Caco-2 (cell line): ENCODE measurements at regions not wholly inside any gene's neighbourhood (a gene's known extent, or its start where the extent isn't known, plus 50 kb on each side); places are given as distances from the start of the nearest gene placed in this dataset.

Source experiments
- BruUV-seq: library from RNA; stranded (reverse); fragments of 400-500 nt; replicated peaks from 2 replicates; lab custom pipeline; 2021; lab: Mats Ljungman, UMichigan
- CTCF ChIA-PET: fragments of 300-600 bp; sonication (Branson Sonifier 250); formaldehyde crosslinking; loops from one replicate; lab custom pipeline; 2022; ENCODE audit warnings: antibody characterized with exemption; lab: Charles Lee
- POLR2A ChIA-PET: fragments of 300-600 bp; sonication (Branson Sonifier 250); formaldehyde crosslinking; loops from one replicate; lab custom pipeline; 2022; ENCODE audit warnings: antibody characterized with exemption; lab: Charles Lee
- DNase-seq, 2 experiments: peaks; one replicate each; pipeline versions ENCODE4 v3.0.0 to v3.0.0-alpha.2; 2020 to 2022
- H3K27me3 ChIP-seq: replicated peaks from 2 replicates; pipeline ENCODE4 v1.6.0; 2011; ENCODE audit warnings: low read length; ENCODE audit not compliant: control insufficient read depth, insufficient read depth
- H3K36me3 ChIP-seq: 2 replicates; pipeline ENCODE4 v1.5.1; 2011; ENCODE audit warnings: low read length; ENCODE audit not compliant: control insufficient read depth, insufficient read depth
- H3K4me1 ChIP-seq: fragments of 250-450 bp; sonication (Bioruptor Pico); 2 replicates; pipeline ENCODE4 v1.5.1; 2020; ENCODE audit warnings: mild to moderate bottlenecking
- H3K4me3 ChIP-seq: 2 replicates; pipeline ENCODE4 v1.5.1; 2011; ENCODE audit warnings: low read depth, mild to moderate bottlenecking, control low read depth, low read length
- H3K9me3 ChIP-seq: fragments of 250-450 bp; sonication (Bioruptor Pico); 2 replicates; pipeline ENCODE4 v1.5.1; 2020; ENCODE audit warnings: mild to moderate bottlenecking, moderate library complexity
- H3K27ac Mint-ChIP-seq: one replicate; pipeline ENCODE4 v1.8.0; 2022; ENCODE audit warnings: mixed read lengths; ENCODE audit not compliant: unreplicated experiment
- H3K27me3 Mint-ChIP-seq: one replicate; pipeline ENCODE4 v1.8.0; 2022; ENCODE audit warnings: mixed read lengths; ENCODE audit not compliant: insufficient read depth, unreplicated experiment
- H3K36me3 Mint-ChIP-seq: one replicate; pipeline ENCODE4 v1.8.0; 2022; ENCODE audit warnings: mild to moderate bottlenecking, mixed read lengths; ENCODE audit not compliant: insufficient read depth, unreplicated experiment
- H3K4me1 Mint-ChIP-seq: one replicate; pipeline ENCODE4 v1.8.0; 2022; ENCODE audit warnings: low read depth, mixed read lengths; ENCODE audit not compliant: unreplicated experiment
- H3K4me3 Mint-ChIP-seq: one replicate; pipeline ENCODE4 v1.8.0; 2022; ENCODE audit warnings: mild to moderate bottlenecking, moderate library complexity, mixed read lengths; ENCODE audit not compliant: unreplicated experiment
- H3K9me3 Mint-ChIP-seq: one replicate; pipeline ENCODE4 v1.8.0; 2022; ENCODE audit warnings: mixed read lengths; ENCODE audit not compliant: unreplicated experiment
- intact Hi-C: fragments of 100-400 bp; cut with micrococcal nuclease; formaldehyde crosslinking; loops from one replicate; pipeline ENCODE4 v1.10.0; 2022; ENCODE audit not compliant: unreplicated experiment
- TF ChIP-seq, protein P1 (sequence below), 2 experiments: fragments of 200-600 bp in 1 of 2; IDR thresholded peaks; 1 replicate in 1 of 2; 2 replicates in 1 of 2; pipeline versions ENCODE4 v1.5.1 to v1.8.0; 2011 to 2022; ENCODE audit warnings: antibody characterized with exemption in 1 of 2, control low read depth in 1 of 2, inconsistent platforms in 1 of 2, low read depth in 1 of 2, low read length in 1 of 2, mild to moderate bottlenecking in 1 of 2, moderate library complexity in 1 of 2; ENCODE audit not compliant: insufficient read depth in 1 of 2, severe bottlenecking in 1 of 2, unreplicated experiment in 1 of 2

DNA sequence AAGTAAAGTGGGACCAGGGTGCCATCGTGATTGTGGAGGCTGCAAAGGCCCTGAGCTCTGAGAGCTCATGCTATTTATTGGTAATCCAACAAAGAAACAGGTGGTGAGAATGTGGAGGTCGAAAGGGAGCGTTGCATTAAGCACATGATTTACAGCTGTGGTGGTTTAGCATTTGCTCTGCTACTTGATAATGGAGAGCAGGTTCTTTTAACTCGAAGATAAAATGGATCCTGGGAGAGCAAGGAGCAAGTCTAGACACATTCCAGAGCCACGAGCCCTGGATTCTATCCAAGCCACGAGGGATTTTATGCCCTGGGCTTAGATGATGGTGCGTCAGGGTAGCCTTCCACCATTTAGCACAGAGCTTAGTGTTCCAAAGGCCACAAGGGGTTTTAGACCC, 1710.1 kb upstream of the CDH9 start:
- Histone ChIP-seq H3K36me3 (no peaks in the 10 kb centered on the region), H3K9me3 (no peaks in the 10 kb centered on the region), H3K4me3 (no peak overlapping the region), H3K4me1 (no peaks in the 10 kb centered on the region), H3K27me3 (no peaks in the 10 kb centered on the region)
- no peak overlapping the region for H3K4me3 Mint-ChIP-seq
- H3K9me3 Mint-ChIP-seq, result no peaks in the 10 kb centered on the region
- H3K4me1 Mint-ChIP-seq, result peaks cover 6% of the 10 kb centered on the region
- ChIA-PET CTCF (no interaction called here), POLR2A (no interaction called here)
- TF ChIP-seq, protein P1, sequence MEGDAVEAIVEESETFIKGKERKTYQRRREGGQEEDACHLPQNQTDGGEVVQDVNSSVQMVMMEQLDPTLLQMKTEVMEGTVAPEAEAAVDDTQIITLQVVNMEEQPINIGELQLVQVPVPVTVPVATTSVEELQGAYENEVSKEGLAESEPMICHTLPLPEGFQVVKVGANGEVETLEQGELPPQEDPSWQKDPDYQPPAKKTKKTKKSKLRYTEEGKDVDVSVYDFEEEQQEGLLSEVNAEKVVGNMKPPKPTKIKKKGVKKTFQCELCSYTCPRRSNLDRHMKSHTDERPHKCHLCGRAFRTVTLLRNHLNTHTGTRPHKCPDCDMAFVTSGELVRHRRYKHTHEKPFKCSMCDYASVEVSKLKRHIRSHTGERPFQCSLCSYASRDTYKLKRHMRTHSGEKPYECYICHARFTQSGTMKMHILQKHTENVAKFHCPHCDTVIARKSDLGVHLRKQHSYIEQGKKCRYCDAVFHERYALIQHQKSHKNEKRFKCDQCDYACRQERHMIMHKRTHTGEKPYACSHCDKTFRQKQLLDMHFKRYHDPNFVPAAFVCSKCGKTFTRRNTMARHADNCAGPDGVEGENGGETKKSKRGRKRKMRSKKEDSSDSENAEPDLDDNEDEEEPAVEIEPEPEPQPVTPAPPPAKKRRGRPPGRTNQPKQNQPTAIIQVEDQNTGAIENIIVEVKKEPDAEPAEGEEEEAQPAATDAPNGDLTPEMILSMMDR (IDR thresholded peaks at IDR 0.05; ENCODE audit: insufficient read depth in 1 of 2, low read depth in 1 of 2, low read length in 1 of 2, severe bottlenecking in 1 of 2, unreplicated experiment in 1 of 2), result no peak
- intact Hi-C loops, result no loop called here
- no peak overlapping the region for H3K27ac Mint-ChIP-seq
- no peak for DNase-seq
- H3K27me3 Mint-ChIP-seq, result no peaks in the 10 kb centered on the region
- no TSS peak for BruUV-seq
- H3K36me3 Mint-ChIP-seq, result no peaks in the 10 kb centered on the region

DNA sequence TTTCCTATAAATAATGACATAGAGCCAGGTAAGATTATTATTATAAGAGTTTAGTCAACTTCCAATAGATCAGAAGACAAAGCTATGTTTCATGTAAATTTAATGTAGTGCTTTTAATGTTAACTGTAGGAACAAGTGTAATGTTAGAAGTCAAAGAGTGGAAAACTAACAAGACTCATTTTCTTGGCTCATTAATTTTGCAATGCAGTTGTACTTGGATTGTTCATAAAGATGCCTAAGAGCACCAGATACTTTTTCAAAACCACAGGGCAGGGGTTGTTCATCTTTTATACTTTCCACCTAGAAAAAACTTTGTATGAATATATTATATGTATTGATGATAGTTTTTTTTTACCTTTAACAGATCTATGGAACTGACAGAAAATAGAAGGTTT, 1705.3 kb upstream of the CDH9 start:
- Mint-ChIP-seq H3K4me3 (no peak overlapping the region), H3K36me3 (no peaks in the 10 kb centered on the region), H3K27ac (no peak overlapping the region), H3K9me3 (no peaks in the 10 kb centered on the region), H3K4me1 (peaks cover 6% of the 10 kb centered on the region), H3K27me3 (no peaks in the 10 kb centered on the region)
- Histone ChIP-seq H3K4me3 (no peak overlapping the region), H3K36me3 (no peaks in the 10 kb centered on the region), H3K9me3 (no peaks in the 10 kb centered on the region), H3K4me1 (no peaks in the 10 kb centered on the region), H3K27me3 (no peaks in the 10 kb centered on the region)
- TF ChIP-seq, protein P1 (IDR thresholded peaks at IDR 0.05; ENCODE audit: insufficient read depth in 1 of 2, low read depth in 1 of 2, low read length in 1 of 2, severe bottlenecking in 1 of 2, unreplicated experiment in 1 of 2), result no peak
- POLR2A ChIA-PET, result no interaction called here
- no TSS peak for BruUV-seq
- intact Hi-C loops, result no loop called here
- CTCF ChIA-PET, result no interaction called here
- no peak for DNase-seq

DNA sequence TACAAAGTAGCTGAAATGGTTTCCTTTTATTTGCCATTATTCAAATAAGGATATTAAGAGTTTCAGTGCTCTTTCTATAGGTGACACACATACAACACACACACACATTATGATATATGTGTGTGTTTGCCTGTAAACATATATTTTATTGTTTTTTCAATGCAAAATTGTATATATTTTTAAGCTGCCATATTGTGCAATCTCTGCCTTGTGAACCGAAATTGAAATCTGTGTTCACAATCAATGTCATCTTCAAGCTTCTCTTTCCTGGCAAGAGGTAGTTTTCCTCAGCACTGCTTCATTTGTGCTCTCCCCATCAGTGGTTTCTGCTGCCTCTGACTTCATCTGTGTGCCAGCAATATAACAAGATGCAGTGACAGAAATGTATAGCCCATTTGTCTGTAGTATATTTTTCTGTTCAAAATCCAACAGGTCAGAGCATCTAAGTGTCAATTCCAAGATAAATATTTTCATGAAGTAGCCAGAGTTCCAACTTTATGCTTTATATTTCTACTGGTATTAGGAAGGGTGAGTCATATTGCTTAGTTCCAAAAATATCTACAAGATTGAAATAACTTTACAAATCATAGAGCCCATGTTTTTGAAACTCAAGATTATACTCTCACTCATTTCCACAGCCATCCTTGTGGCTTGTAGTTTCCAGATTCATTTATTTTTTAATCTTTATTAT, 1704.8 kb upstream of the CDH9 start:
- Mint-ChIP-seq H3K4me1 (peaks cover 2% of the 10 kb centered on the region), H3K36me3 (no peaks in the 10 kb centered on the region), H3K4me3 (no peak overlapping the region), H3K27me3 (no peaks in the 10 kb centered on the region), H3K9me3 (no peaks in the 10 kb centered on the region), H3K27ac (no peak overlapping the region)
- POLR2A ChIA-PET, result no interaction called here
- Histone ChIP-seq H3K4me3 (no peak overlapping the region), H3K27me3 (no peaks in the 10 kb centered on the region), H3K36me3 (no peaks in the 10 kb centered on the region), H3K4me1 (no peaks in the 10 kb centered on the region), H3K9me3 (no peaks in the 10 kb centered on the region)
- intact Hi-C loops, result no loop called here
- CTCF ChIA-PET, result no interaction called here
- BruUV-seq, result no TSS peak
- no peak for DNase-seq
- TF ChIP-seq, protein P1 (IDR thresholded peaks at IDR 0.05; ENCODE audit: insufficient read depth in 1 of 2, low read depth in 1 of 2, low read length in 1 of 2, severe bottlenecking in 1 of 2, unreplicated experiment in 1 of 2), result no peak
